Jurkat, Clone E6-1 (cell line): ENCODE measurements at regions not wholly inside any gene's neighbourhood (a gene's known extent, or its start where the extent isn't known, plus 50 kb on each side); places are given as distances from the start of the nearest gene placed in this dataset.
A peak's percentile ranks its signal among the peaks of the same experiment; 100 is the strongest.
"Not testable (repeated sequence)": the region's sequence is repeated elsewhere in the genome, so short reads cannot be mapped to it uniquely, and the experiment has no call there.

Experiments
- DNase-seq: peaks from one replicate; pipeline ENCODE4 v3.0.0-alpha.2; 2011; ENCODE audit warnings: low read depth, low spot score
- H3K4me3 ChIP-seq: 2 replicates; pipeline ENCODE4 v1.5.1; 2011; ENCODE audit warnings: mild to moderate bottlenecking, low read length, control low read depth, moderate library complexity

- H3K4me3 ChIP-seq, DNase-seq: not testable (repeated sequence)
These were observed 1609.3 kb downstream of the SPATA31A7 start for GRCh38 chr9:62798884-62799850.

- not testable (repeated sequence) for H3K4me3 ChIP-seq
These were observed 1610.1 kb downstream of the SPATA31A7 start for GRCh38 chr9:62799851-62800371.

GRCh38 chr9:62800451-62801371 is 1610.9 kb downstream of the SPATA31A7 start:
- DNase-seq, H3K4me3 ChIP-seq: not testable (repeated sequence)

More at GRCh38 chr9:62799851-62800371, 1610.1 kb downstream of the SPATA31A7 start:
- DNase-seq = not testable (repeated sequence)

DNA sequence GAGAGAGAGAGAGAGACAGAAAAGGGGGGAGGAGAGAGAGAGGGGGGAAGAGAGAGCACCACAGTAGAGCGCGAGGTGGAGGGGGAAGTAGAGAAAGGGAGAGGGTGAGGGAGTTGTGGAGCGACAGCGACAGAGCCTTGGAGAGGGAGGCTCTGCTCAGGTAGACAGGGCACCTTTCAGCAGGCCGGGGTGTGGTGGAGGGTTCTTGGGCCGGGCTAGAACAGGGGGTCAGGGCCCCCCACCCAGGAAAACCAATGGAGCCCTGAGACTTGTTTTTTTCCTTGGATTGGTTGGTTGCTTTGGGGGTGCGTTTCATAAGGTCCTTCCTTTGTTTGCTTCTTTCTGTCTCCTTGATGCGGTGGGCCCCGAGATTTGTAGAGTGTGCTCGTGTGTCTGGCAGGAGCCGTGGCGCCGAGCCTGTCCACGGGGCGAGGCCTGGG is 1611.6 kb downstream of the SPATA31A7 start:
- not testable (repeated sequence) for H3K4me3 ChIP-seq, DNase-seq

- DNase-seq = peak; percentile 30
- peak overlapping the region; percentile 48 for H3K4me3 ChIP-seq
These were observed 1612.3 kb downstream of the SPATA31A7 start for GRCh38 chr9:62801961-62802718.

- not testable (repeated sequence) for DNase-seq
- H3K4me3 ChIP-seq = peak overlapping the region; percentile 48
These were observed 1612.9 kb downstream of the SPATA31A7 start for GRCh38 chr9:62802719-62803079.

GRCh38 chr9:62803099-62803498 is 1613.3 kb downstream of the SPATA31A7 start:
- DNase-seq = not testable (repeated sequence)
- peak overlapping the region; percentile 22; the same call in 1 of the 2 replicates for H3K4me3 ChIP-seq

- H3K4me3 ChIP-seq, DNase-seq: not testable (repeated sequence)
These were observed 1614.5 kb downstream of the SPATA31A7 start for GRCh38 chr9:62804314-62804713.

DNA sequence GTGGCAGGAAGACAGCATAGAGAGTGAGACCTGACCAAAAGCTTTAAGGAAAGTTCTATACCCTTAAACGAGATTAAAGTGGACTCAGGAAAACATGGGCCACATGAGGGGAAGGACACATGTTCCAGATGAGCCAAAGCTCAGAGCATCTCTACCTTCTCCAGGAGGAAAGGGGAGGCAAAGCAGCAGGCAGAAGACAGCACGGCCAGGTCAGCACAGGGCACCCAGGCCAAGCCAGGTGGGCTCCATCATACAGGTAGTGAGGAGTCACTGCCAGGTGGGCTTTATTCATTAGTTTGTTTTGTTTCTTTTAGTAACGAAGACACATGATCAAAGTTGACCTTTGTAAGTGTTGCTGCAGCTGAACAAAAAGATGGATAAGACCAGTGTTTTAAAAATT is 1617.6 kb downstream of the SPATA31A7 start:
- H3K4me3 ChIP-seq, DNase-seq: not testable (repeated sequence)

GRCh38 chr9:62808081-62808480 is 1618.2 kb downstream of the SPATA31A7 start:
- H3K4me3 ChIP-seq, DNase-seq: not testable (repeated sequence)

GRCh38 chr9:62810318-62810717 is 1620.5 kb downstream of the SPATA31A7 start:
- DNase-seq, H3K4me3 ChIP-seq: not testable (repeated sequence)

- H3K4me3 ChIP-seq, DNase-seq: not testable (repeated sequence)
These were observed 1621.0 kb downstream of the SPATA31A7 start for GRCh38 chr9:62810811-62811315.

DNA sequence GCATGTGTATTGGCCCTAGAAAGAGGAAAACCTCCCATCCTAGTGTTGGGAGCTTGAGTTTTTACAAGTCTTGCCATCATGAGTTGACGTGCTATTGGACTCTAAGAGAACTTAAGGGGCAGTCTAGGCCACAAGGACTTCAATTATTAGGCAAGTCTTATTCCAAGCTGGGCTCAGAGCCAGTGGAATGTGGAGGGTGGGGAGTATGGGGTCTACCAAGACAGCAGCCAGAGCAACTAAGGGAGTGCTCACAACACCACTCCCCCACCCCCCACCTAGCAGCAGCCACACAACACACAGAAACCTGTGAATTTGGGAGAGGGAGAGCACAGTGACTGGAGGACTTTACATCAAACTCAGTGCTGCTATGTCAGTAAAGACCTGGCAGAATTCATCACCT is 1625.6 kb downstream of the SPATA31A7 start:
- DNase-seq, H3K4me3 ChIP-seq: not testable (repeated sequence)

GRCh38 chr9:62816331-62816730 is 1626.5 kb downstream of the SPATA31A7 start:
- H3K4me3 ChIP-seq, DNase-seq: not testable (repeated sequence)

DNA sequence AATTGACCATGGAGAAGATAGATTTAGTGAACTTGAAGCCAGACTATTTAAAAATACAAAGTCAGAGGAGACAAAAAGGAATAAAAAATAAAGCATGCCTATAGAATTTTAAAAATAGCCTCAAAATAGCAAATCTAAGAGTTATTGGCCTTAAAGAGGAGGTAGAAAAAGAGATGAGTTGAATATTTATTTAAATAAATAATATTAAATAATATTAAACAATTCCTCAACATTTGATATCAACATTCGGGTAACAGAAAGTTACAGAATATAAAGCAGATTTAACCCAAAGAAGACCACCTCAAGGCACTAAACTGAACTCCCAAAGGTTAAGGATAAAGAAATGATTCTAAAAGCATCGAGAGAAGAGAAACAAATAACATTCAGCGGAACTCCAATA is 1627.4 kb downstream of the SPATA31A7 start:
- not testable (repeated sequence) for H3K4me3 ChIP-seq, DNase-seq

- H3K4me3 ChIP-seq, DNase-seq: not testable (repeated sequence)
These were observed 1632.3 kb downstream of the SPATA31A7 start for GRCh38 chr9:62822185-62822584.

GRCh38 chr9:62827957-62828907 is 1638.4 kb downstream of the SPATA31A7 start:
- not testable (repeated sequence) for H3K4me3 ChIP-seq, DNase-seq
